ENCODE measurements at regions not wholly inside any gene's neighbourhood (a gene's known extent, or its start where the extent isn't known, plus 50 kb on each side); places are given as distances from the start of the nearest gene placed in this dataset.

DNA sequence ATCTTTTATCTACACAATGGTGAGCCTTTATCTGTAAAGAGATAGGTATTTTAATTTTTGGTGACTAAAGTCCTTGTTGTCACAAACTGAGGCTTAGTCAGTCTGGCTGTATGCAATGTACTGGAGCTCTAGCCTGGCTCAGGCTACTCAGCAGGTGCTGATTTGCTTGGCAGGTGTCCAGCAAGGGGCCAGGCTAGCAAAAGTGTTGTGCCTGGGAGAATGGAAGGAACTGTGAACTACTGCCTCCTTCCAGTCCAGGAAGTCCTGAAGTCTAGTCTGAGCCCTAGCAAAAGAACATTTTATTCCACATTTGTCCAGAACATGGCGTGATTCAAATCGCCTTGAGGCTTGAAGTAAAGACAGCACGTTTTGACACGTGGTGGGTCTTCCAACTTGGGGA, 260.5 kb downstream of the CCDC85A start:
- DNase-seq (ENCODE audit: low read depth) = peak; percentile 1

DNA sequence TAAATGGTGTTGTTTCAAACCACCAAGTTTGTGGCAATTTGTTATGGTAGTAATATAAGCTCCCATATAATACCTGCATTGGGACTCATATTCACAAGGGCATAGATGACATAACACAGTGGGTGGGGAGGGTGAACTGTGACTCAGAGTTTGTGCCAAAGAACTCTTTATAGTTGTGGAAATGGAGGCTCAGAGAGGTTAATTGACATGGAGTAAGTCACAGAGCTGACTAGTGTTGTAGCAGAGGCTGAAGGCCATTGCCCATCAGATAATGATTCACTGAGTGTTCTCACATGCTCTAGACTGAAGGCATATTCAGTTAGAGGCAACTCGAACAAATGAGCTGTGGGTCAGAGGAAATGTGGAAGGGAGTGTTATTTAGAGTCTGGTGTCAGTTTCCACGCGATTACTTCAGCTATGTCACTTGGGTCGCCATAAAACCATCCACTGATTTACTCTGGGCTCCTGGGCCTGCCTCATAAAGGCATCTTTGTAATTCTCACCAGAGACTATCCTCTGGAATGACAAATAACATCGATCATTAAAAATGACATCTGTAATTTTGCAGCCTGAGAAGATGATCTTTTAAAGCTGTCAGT, 264.7 kb downstream of the CCDC85A start:
- TF ChIP-seq, protein P1, sequence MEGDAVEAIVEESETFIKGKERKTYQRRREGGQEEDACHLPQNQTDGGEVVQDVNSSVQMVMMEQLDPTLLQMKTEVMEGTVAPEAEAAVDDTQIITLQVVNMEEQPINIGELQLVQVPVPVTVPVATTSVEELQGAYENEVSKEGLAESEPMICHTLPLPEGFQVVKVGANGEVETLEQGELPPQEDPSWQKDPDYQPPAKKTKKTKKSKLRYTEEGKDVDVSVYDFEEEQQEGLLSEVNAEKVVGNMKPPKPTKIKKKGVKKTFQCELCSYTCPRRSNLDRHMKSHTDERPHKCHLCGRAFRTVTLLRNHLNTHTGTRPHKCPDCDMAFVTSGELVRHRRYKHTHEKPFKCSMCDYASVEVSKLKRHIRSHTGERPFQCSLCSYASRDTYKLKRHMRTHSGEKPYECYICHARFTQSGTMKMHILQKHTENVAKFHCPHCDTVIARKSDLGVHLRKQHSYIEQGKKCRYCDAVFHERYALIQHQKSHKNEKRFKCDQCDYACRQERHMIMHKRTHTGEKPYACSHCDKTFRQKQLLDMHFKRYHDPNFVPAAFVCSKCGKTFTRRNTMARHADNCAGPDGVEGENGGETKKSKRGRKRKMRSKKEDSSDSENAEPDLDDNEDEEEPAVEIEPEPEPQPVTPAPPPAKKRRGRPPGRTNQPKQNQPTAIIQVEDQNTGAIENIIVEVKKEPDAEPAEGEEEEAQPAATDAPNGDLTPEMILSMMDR (IDR thresholded peaks at IDR 0.05; ENCODE audit: low read length, missing control alignments) = no peak
- DNase-seq (ENCODE audit: low read depth) = peak; percentile 1
- H3K4me3 ChIP-seq (replicated peaks; ENCODE audit: low read depth, low read length) = no peak overlapping the region

More for the DNA sequence above, 260.5 kb downstream of the CCDC85A start:
- TF ChIP-seq, protein P1 (IDR thresholded peaks at IDR 0.05; ENCODE audit: low read length, missing control alignments) = no peak
- no peak overlapping the region for H3K4me3 ChIP-seq (replicated peaks; ENCODE audit: low read depth, low read length)

DNA sequence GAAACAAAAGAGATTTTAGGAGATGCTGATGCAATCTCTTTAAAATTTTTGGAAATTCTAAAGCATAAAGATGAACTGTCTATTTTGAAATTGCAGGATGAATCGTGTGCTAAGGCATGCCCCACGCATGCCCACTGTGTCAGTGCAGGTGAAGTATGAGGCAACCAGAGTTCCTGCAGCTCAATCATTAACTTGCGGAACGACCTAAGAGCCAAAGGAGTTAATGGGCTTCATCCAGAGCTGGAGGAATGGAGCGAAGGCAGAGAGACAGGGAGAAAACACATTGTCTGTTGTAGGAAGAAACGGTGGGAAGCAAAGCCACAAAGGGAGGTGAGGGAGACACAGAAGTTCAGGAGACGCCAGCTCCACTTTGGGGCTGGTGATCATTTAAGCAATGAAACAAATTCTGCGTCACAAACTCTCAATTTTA, 265.2 kb downstream of the CCDC85A start:
- H3K4me3 ChIP-seq (replicated peaks; ENCODE audit: low read depth, low read length) = no peak overlapping the region
- peak; percentile 1 for DNase-seq (ENCODE audit: low read depth)
- TF ChIP-seq, protein P1 (IDR thresholded peaks at IDR 0.05; ENCODE audit: low read length, missing control alignments) = no peak

DNA sequence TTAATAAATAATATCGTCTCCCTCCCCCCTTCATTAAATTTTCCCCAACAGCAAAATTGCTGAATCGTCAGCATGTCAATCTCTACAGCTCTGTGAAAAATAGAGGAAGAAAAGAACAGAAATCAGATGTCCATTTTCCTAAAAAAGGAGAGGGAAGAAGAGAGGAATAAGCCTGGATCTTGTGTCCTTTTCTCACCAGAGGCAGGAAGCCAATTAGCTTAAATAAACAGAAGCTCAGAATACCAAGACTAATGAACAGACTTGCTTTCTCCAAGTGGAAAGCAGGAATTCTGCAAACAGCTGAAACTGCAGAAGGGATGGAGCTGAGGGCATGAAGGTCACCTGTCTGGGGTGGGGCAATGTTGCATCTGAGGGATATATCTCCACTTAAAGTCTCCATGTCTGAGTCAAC, 265.7 kb downstream of the CCDC85A start:
- TF ChIP-seq, protein P1 (IDR thresholded peaks at IDR 0.05; ENCODE audit: low read length, missing control alignments) = no peak
- DNase-seq (ENCODE audit: low read depth) = no peak
- H3K4me3 ChIP-seq (replicated peaks; ENCODE audit: low read depth, low read length) = no peak overlapping the region

DNA sequence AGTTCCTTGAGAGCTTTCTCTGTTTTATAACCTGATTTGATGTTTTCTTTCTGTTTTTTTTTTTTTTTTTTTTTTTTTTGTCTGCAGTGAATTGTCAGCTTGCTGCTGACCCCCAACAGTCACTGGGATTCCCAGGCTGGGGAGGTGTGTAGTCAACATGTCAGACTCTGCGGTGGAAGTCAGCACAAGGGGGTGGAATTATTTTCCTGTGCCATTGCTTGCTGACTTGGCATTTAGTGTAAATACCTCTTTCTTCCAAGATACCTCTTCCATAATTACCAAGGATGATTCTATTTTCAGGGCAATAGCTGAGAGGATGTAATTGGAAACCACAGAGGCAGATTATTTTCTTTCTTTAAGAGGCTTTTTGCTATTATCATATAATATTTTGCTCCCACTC, 266.3 kb downstream of the CCDC85A start:
- TF ChIP-seq, protein P1 (IDR thresholded peaks at IDR 0.05; ENCODE audit: low read length, missing control alignments) = no peak
- DNase-seq (ENCODE audit: low read depth) = no peak
- H3K4me3 ChIP-seq (replicated peaks; ENCODE audit: low read depth, low read length) = no peak overlapping the region

DNA sequence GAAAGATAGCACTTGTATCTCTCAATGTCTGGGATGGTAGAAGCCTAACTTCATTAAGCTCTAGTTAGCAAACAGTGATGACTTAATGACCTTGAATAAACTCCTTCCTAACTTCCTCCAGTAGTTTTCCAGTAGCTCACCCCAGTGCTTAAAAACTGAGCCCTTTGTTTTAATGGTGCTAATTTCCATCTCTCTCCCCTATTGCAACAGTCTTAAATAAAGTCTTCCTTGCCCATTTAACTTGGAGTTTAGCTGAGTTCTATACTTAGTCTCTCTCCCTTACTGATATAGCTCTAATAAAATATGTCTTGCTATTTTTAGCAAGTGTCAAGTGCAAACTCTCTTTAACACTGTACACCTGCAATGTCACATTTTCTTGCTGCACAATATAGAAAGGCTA, 267.0 kb downstream of the CCDC85A start:
- H3K4me3 ChIP-seq (replicated peaks; ENCODE audit: low read depth, low read length) = no peak overlapping the region
- no peak for DNase-seq (ENCODE audit: low read depth)
- TF ChIP-seq, protein P1 (IDR thresholded peaks at IDR 0.05; ENCODE audit: low read length, missing control alignments) = no peak

DNA sequence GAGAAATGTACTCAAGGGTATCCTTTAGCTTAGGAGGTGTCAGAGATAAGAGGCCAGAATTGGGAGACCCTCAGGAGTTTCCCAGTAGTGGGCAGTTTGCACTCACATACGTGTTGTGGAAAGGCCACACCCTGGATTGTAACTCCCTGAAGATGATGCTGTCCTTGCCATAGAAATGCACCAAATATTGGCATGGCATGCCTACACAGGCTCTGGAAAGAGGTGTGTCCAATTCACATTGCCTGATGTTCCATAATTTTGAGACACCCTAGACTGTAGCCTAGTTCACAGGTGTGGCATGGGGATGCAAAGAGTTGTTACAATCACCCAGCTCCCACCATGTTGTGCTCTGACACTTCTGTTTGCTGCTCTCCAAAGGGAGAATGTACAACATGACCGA, 271.9 kb downstream of the CCDC85A start:
- DNase-seq (ENCODE audit: low read depth) = no peak
- TF ChIP-seq, protein P1 (IDR thresholded peaks at IDR 0.05; ENCODE audit: low read length, missing control alignments) = no peak

More for the DNA sequence above, 271.9 kb downstream of the CCDC85A start:
- no peak overlapping the region for H3K4me3 ChIP-seq (replicated peaks; ENCODE audit: low read depth, low read length)

Data from fibroblast of pulmonary artery (primary cell).